ENCODE measurements at regions not wholly inside any gene's neighbourhood (a gene's known extent, or its start where the extent isn't known, plus 50 kb on each side); places are given as distances from the start of the nearest gene placed in this dataset.
"Not testable (repeated sequence)": the region's sequence is repeated elsewhere in the genome, so short reads cannot be mapped to it uniquely, and the experiment has no call there.

DNA sequence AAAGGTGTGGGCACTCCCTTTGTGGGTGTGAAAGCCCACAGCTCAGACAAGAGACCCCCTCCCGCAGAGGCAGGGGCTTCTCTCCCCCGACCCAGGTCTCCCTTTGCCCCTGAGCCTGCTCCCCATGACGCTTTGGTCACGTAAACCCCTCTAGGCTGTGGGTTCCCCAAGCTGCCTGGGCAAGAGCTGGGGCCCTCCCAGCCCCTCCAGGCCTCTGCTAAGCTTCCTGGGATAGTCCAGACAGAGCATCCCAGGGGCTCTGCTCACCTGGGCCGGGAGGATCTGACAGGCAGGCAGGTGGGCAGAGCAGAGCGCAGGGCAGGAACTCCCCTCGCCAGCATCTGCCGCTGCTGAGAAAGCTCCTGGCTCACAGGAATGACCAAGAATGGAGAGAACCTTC, 177.3 kb downstream of the BANP start:
- TF ChIP-seq, protein P1, sequence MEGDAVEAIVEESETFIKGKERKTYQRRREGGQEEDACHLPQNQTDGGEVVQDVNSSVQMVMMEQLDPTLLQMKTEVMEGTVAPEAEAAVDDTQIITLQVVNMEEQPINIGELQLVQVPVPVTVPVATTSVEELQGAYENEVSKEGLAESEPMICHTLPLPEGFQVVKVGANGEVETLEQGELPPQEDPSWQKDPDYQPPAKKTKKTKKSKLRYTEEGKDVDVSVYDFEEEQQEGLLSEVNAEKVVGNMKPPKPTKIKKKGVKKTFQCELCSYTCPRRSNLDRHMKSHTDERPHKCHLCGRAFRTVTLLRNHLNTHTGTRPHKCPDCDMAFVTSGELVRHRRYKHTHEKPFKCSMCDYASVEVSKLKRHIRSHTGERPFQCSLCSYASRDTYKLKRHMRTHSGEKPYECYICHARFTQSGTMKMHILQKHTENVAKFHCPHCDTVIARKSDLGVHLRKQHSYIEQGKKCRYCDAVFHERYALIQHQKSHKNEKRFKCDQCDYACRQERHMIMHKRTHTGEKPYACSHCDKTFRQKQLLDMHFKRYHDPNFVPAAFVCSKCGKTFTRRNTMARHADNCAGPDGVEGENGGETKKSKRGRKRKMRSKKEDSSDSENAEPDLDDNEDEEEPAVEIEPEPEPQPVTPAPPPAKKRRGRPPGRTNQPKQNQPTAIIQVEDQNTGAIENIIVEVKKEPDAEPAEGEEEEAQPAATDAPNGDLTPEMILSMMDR (IDR thresholded peaks at IDR 0.05; ENCODE audit: insufficient read depth, low read length, missing control alignments): no peak
- no peak for DNase-seq (ENCODE audit: low read depth, low spot score)
- ChIA-PET POLR2A (no interaction called here), CTCF (no interaction called here)
- H3K4me3 ChIP-seq (ENCODE audit: low read depth, low read length): no peak overlapping the region

DNA sequence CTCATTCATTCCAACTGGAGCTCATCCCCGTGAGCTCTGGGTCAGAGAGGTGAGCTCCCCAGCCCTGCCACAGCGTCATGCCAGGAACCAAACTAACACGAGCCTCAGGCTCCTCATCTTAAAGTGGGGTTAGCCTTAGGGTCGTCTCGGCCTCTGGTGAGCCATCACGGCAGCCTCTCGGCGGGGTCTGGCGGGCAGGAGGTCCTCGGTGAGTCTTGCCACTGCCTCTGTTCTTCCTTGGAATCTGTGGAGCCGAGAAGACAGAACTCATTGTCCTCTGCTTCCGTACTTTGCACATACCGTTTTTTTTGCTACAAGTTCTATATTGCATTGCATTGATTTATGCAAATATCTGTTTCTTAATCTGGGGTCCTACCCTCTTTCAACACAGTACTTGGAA, 177.9 kb downstream of the BANP start:
- H3K4me3 ChIP-seq (ENCODE audit: low read depth, low read length); DNase-seq (ENCODE audit: low read depth, low spot score); POLR2A ChIA-PET; CTCF ChIA-PET: not testable (repeated sequence)

DNA sequence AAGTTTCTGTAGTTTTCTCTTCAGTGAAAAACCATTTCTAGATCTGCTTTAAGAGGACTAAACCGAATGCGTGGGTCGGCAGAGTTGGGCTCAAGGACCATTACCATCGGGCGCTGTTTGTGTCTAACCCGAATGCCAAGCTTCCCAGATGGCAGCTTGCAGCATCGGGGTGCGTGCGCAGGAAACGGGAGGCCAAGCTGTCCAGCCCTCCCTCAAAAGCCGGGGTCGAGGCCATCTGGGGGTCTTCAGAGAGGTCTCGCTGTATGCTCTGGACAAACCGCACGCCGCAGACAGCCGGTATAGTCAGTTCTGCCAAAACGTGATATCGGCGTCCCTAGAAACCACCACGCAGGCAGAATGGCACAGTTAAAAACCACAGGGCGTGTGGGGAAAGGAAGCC, 178.8 kb downstream of the BANP start:
- H3K4me3 ChIP-seq (ENCODE audit: low read depth, low read length): no peak overlapping the region
- CTCF ChIA-PET: no interaction called here
- no peak for DNase-seq (ENCODE audit: low read depth, low spot score)
- TF ChIP-seq, protein P1 (IDR thresholded peaks at IDR 0.05; ENCODE audit: insufficient read depth, low read length, missing control alignments): no peak
- POLR2A ChIA-PET: no interaction called here

DNA sequence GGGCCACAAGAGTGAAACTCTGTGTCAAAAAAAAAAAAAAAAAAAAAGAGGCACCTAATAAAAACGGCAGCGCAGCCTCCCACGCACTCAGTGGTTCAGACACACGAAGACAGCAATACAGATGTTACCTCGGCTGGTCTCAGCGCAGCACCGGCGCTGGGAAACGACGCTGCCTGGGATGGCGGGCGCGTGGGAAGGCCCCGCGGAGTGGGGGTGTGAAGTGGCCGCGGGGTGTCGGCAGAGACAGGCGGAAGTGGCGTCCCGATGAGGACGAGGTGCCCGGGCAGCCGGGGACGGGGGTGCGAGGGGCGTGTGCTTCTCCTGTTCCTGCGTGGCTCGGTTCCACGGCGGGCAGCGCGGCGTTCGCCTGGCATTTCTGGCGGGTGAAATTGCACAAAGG, 179.4 kb downstream of the BANP start:
- no peak for DNase-seq (ENCODE audit: low read depth, low spot score)
- no peak overlapping the region for H3K4me3 ChIP-seq (ENCODE audit: low read depth, low read length)
- CTCF ChIA-PET: no interaction called here
- TF ChIP-seq, protein P1 (IDR thresholded peaks at IDR 0.05; ENCODE audit: insufficient read depth, low read length, missing control alignments): no peak
- POLR2A ChIA-PET: no interaction called here

DNA sequence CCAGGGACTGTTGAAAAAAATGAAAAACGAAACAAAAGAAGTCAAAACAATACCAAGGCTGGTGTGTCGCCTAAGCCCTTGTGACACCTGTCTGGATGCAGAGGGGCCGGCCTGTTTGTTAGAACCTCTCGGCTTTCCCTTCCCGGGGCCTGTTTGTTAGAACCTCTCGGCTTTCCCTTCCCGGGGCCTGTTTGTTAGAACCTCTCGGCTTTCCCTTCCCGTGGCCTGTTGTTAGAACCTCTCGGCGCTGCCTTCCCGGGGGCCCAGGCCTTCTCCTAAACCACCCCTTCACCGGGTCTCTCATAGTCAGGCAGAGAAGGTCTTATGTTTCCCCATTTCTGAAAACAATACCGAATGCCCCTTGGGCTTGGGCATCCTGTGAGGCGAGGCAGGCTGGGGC, 180.0 kb downstream of the BANP start:
- ChIA-PET POLR2A (no interaction called here), CTCF (no interaction called here)
- no peak for DNase-seq (ENCODE audit: low read depth, low spot score)
- TF ChIP-seq, protein P1 (IDR thresholded peaks at IDR 0.05; ENCODE audit: insufficient read depth, low read length, missing control alignments): no peak
- H3K4me3 ChIP-seq (ENCODE audit: low read depth, low read length): no peak overlapping the region

DNA sequence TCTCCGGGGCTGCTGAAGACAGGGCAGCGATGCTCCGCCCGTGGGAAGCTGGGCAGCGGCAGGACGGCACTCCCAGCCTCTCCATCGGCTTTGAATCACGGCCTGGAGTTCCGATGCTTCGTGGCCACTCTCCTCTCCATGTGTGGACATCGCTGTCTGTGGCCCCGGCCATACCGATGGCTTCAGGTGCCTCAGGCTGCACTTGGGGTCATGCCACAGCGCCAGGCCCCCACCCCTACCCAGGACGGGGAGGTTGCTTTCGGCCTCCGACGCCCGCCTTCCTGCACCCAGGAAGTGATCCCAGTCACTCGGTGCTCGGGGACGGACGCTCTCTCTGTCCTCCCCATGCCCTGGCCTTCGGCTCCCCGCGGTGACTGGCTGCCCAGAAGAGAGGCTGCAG, 180.7 kb downstream of the BANP start:
- TF ChIP-seq, protein P1 (IDR thresholded peaks at IDR 0.05; ENCODE audit: insufficient read depth, low read length, missing control alignments): no peak
- ChIA-PET CTCF (no interaction called here), POLR2A (no interaction called here)
- no peak for DNase-seq (ENCODE audit: low read depth, low spot score)
- H3K4me3 ChIP-seq (ENCODE audit: low read depth, low read length): no peak overlapping the region

DNA sequence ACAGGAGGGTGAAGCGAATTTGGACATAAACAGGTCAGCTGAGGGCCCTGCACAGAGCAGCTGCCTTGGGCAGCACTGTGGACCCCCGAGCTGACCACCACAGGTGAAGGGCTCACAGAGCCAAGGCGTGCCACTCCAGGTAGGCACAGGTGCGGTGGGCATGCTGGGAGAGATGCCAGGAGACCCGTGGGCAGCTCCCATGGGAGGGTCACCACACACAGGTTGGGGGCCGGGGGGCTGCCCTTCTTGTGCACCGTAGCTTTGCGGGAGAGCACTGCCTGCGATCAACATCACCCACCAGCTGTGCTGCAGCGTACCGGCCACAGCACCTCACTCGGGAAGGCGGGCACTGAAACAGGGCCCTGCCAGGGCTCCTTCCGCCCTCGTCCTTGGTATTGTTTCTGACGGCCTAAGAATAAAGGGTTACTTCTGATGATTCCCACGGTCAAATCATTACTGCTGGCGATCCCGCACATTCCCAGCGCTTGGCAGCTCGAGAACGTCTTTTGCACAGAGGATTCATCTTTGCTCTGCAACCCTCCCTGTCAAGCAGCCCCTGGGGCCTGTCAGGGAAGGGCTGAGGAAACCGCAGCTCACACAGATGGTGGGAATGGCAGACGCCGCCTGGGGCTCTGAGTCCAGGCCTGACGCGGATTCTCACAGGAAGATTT, 181.7 kb downstream of the BANP start:
- no peak for DNase-seq (ENCODE audit: low read depth, low spot score)
- ChIA-PET CTCF (no interaction called here), POLR2A (no interaction called here)
- TF ChIP-seq, protein P1 (IDR thresholded peaks at IDR 0.05; ENCODE audit: insufficient read depth, low read length, missing control alignments): no peak
- H3K4me3 ChIP-seq (ENCODE audit: low read depth, low read length): no peak overlapping the region

Measured in AG04449 (cell line).